Endothelial cell (in vitro differentiated cells): ENCODE measurements at regions not wholly inside any gene's neighbourhood (a gene's known extent, or its start where the extent isn't known, plus 50 kb on each side); places are given as distances from the start of the nearest gene placed in this dataset.
"Not testable (repeated sequence)": the region's sequence is repeated elsewhere in the genome, so short reads cannot be mapped to it uniquely, and the experiment has no call there.

ENCODE experiments used
- DNase-seq: peaks from one replicate; pipeline ENCODE4 v3.0.0; 2021; ENCODE audit warnings: low spot score
- H3K27ac Mint-ChIP-seq: one replicate; pipeline ENCODE4 v1.8.0; 2021; ENCODE audit warnings: mixed read lengths, inconsistent platforms; ENCODE audit not compliant: unreplicated experiment
- H3K27me3 Mint-ChIP-seq: one replicate; pipeline ENCODE4 v1.8.0; 2021; ENCODE audit warnings: mild to moderate bottlenecking, moderate library complexity, mixed read lengths, inconsistent platforms; ENCODE audit not compliant: unreplicated experiment
- H3K36me3 Mint-ChIP-seq: one replicate; pipeline ENCODE4 v1.8.0; 2021; ENCODE audit warnings: mild to moderate bottlenecking, low read depth, mixed read lengths, inconsistent platforms; ENCODE audit not compliant: unreplicated experiment
- H3K4me1 Mint-ChIP-seq: one replicate; pipeline ENCODE4 v1.8.0; 2021; ENCODE audit warnings: mild to moderate bottlenecking, mixed read lengths, inconsistent platforms; ENCODE audit not compliant: unreplicated experiment
- H3K4me3 Mint-ChIP-seq: one replicate; pipeline ENCODE4 v1.8.0; 2021; ENCODE audit warnings: mild to moderate bottlenecking, mixed read lengths, inconsistent platforms; ENCODE audit not compliant: unreplicated experiment
- H3K9me3 Mint-ChIP-seq: one replicate; pipeline ENCODE4 v1.8.0; 2021; ENCODE audit warnings: mixed read lengths, inconsistent platforms; ENCODE audit not compliant: unreplicated experiment
- TF ChIP-seq, protein P1 (sequence below): fragments of 200-600 bp; sonication (generic); IDR thresholded peaks from one replicate; pipeline ENCODE4 v1.5.0; 2021; ENCODE audit warnings: antibody characterized with exemption; ENCODE audit not compliant: unreplicated experiment

DNA sequence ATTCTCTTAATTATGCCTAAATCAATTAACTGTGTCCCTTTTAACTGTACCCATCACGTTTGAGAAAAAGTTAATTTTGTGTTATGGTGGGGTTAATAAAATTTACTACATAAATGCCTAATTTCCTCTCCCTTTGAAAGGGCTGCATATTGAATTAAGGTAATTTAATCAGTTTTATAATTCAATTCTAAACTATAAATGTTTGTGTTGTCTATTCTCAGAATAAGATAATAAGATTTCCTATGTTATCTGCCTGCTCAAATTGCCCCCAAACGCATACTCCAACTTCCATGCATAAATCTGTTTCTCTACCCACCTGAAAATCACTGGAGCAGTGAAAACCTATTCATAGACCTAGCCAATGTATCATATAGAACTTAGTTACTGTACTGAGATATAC is 1716.1 kb downstream of the SI start:
- Mint-ChIP-seq H3K36me3 (no peaks in the 10 kb centered on the region), H3K4me3 (no peak overlapping the region), H3K27me3 (no peaks in the 10 kb centered on the region), H3K4me1 (no peaks in the 10 kb centered on the region), H3K9me3 (no peaks in the 10 kb centered on the region), H3K27ac (no peak overlapping the region)
- no peak for DNase-seq
- TF ChIP-seq, protein P1, sequence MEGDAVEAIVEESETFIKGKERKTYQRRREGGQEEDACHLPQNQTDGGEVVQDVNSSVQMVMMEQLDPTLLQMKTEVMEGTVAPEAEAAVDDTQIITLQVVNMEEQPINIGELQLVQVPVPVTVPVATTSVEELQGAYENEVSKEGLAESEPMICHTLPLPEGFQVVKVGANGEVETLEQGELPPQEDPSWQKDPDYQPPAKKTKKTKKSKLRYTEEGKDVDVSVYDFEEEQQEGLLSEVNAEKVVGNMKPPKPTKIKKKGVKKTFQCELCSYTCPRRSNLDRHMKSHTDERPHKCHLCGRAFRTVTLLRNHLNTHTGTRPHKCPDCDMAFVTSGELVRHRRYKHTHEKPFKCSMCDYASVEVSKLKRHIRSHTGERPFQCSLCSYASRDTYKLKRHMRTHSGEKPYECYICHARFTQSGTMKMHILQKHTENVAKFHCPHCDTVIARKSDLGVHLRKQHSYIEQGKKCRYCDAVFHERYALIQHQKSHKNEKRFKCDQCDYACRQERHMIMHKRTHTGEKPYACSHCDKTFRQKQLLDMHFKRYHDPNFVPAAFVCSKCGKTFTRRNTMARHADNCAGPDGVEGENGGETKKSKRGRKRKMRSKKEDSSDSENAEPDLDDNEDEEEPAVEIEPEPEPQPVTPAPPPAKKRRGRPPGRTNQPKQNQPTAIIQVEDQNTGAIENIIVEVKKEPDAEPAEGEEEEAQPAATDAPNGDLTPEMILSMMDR = no peak

DNA sequence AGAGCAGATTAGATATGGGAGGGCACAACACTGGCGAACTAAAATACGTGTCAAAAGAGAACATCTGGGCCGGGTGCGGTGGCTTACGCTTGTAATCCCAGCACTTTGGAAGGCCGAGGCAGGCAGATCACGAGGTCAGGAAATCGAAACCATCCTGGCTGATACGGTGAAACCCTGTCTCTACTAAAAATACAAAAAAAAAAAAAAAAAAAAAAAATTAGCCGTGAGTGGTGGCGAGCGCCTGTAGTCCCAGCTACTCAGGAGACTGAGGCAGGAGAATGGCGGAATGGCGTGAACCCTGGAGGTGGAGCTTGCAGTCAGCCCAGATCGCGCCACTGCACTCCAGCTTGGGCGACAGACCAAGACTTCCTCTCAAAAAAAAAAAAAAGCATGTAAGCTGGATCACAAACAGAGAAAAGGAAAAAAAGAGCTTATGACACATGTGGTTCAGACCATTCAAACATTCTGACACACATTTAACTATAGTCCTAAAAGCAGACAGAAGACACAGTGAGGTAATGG is 1716.9 kb downstream of the SI start:
- not testable (repeated sequence) for H3K27me3 Mint-ChIP-seq, H3K9me3 Mint-ChIP-seq, H3K27ac Mint-ChIP-seq, H3K36me3 Mint-ChIP-seq, H3K4me1 Mint-ChIP-seq, H3K4me3 Mint-ChIP-seq, DNase-seq

DNA sequence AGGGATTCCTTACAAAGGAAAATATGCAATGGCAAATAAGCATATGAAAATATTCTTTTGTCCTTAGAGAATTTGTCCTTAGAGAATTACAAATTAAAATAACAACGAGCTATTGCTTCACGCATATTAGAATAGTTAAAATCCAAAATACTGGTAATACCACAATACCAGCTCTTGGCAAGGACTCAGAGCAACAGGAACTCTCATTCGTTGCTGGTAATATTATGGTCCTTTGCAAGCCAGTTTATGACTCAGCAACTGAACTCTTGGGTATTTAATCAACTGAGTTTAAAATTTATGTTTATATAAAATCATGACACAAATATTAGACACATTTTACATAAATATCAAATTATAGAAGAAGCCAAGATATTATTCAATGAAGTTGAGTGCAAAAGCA is 1730.4 kb downstream of the SI start:
- Mint-ChIP-seq H3K36me3 (no peaks in the 10 kb centered on the region), H3K27me3 (no peaks in the 10 kb centered on the region), H3K4me1 (no peaks in the 10 kb centered on the region), H3K9me3 (no peaks in the 10 kb centered on the region), H3K27ac (no peak overlapping the region), H3K4me3 (no peak overlapping the region)
- TF ChIP-seq, protein P1 = no peak
- no peak for DNase-seq

DNA sequence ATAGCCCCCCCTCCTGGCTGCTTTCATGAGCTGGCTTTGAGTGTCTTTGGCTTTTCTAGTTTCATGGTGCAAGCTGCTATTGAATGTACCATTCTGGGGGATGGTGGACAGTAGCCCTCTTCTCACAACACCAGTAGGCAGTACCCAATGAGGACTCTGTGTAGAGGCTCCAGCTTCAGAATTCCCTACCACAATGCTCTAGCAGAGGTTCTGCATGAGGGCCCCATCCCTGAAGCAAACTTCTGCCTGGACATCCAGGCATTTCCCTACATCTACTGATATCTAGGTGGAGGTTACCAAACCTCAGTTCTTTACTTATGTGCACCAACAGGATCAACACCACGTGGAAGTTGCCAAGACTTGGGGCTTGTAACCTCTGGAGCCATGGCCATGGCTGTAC is 1742.9 kb downstream of the SI start:
- Mint-ChIP-seq H3K36me3 (peaks cover 5% of the 10 kb centered on the region), H3K27me3 (no peaks in the 10 kb centered on the region), H3K4me3 (no peak overlapping the region), H3K9me3 (peaks cover 11% of the 10 kb centered on the region), H3K4me1 (no peaks in the 10 kb centered on the region), H3K27ac (no peak overlapping the region)
- no peak for DNase-seq
- TF ChIP-seq, protein P1 = no peak

DNA sequence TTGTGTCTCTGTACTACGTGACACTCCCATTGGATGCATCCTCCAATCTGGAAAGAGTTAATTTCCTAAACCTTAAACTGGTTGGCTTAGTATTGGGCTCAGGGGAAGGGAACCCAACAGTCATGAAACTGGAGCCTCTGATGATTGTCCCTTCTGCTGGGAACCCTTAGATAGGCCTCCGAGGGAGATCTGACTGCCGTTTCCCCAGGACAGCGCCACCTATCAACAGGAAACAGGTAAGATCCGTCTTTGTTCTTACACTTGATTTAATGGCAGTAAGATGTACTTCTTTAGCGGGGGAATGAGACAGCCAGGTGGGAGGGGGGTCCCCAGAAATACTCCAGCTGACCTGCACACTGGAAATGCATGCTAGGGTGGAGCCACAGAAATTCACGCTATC is 1749.6 kb downstream of the SI start:
- TF ChIP-seq, protein P1 = no peak
- no peak overlapping the region for H3K27ac Mint-ChIP-seq
- no peaks in the 10 kb centered on the region for H3K27me3 Mint-ChIP-seq
- H3K36me3 Mint-ChIP-seq = no peaks in the 10 kb centered on the region
- no peak overlapping the region for H3K4me3 Mint-ChIP-seq
- H3K9me3 Mint-ChIP-seq = no peaks in the 10 kb centered on the region
- no peaks in the 10 kb centered on the region for H3K4me1 Mint-ChIP-seq
- no peak for DNase-seq

DNA sequence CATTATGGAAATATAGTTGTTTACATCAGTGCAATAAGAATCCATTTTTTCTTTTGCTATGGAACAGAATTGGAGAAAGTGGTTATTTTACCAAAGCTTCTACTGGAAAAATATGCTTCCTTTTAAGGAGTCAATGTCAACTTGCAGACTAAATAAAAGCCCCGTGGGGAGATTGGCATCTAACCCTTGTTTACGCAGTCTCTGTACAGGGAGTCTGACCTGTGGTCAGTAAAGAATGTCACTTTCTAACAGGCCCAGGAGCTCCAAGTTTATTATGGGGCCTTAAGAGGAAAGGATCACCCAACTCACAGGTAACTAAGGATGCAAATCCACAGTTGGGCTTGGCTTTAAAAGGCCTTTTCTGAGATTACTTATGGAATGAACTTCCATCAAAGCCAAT is 1751.2 kb downstream of the SI start:
- H3K27ac Mint-ChIP-seq = no peak overlapping the region
- no peaks in the 10 kb centered on the region for H3K4me1 Mint-ChIP-seq
- TF ChIP-seq, protein P1 = no peak
- no peaks in the 10 kb centered on the region for H3K36me3 Mint-ChIP-seq
- no peaks in the 10 kb centered on the region for H3K27me3 Mint-ChIP-seq
- DNase-seq = no peak
- no peak overlapping the region for H3K4me3 Mint-ChIP-seq
- H3K9me3 Mint-ChIP-seq = no peaks in the 10 kb centered on the region
